SU-DHL-6 (cell line): ENCODE measurements at regions not wholly inside any gene's neighbourhood (a gene's known extent, or its start where the extent isn't known, plus 50 kb on each side); places are given as distances from the start of the nearest gene placed in this dataset.

Experiments
- H2AFZ ChIP-seq: fragments of 200-600 bp; sonication (generic); 2 replicates; pipeline ENCODE4 v1.6.1; 2014; ENCODE audit warnings: low read depth, mild to moderate bottlenecking, moderate library complexity, mixed read lengths, antibody characterized with exemption, low read length; ENCODE audit not compliant: severe bottlenecking
- H3F3A ChIP-seq: fragments of 200-600 bp; shearing (Covaris generic); 2 replicates; pipeline ENCODE4 v1.6.0; 2016; ENCODE audit warnings: antibody characterized with exemption, mild to moderate bottlenecking; ENCODE audit not compliant: insufficient read depth
- H3K27ac ChIP-seq: fragments of 200-600 bp; sonication (generic); 2 replicates; pipeline ENCODE4 v1.5.1; 2016; ENCODE audit warnings: low read depth, mild to moderate bottlenecking, low read length, moderate library complexity, mixed read lengths
- H3K27me3 ChIP-seq: fragments of 200-600 bp; sonication (generic), shearing (Covaris generic); 2 replicates; pipeline ENCODE4 v1.6.0; 2014; ENCODE audit warnings: mild to moderate bottlenecking, low read length
- H3K36me3 ChIP-seq: fragments of 200-600 bp; sonication (generic); 2 replicates; pipeline ENCODE4 v1.6.1; 2014; ENCODE audit warnings: mild to moderate bottlenecking, low read length, mixed read lengths
- H3K4me2 ChIP-seq: fragments of 300-600, 200-600 bp; shearing (Covaris generic), sonication (generic); 2 replicates; pipeline ENCODE4 v1.6.0; 2014; ENCODE audit warnings: low read length, low read depth, mild to moderate bottlenecking; ENCODE audit not compliant: poor library complexity, severe bottlenecking
- H3K4me3 ChIP-seq: fragments of 200-600 bp; sonication (generic); 2 replicates; pipeline ENCODE4 v1.5.1; 2014; ENCODE audit warnings: antibody characterized with exemption, low read length, mild to moderate bottlenecking, mixed read lengths; ENCODE audit not compliant: insufficient read depth, poor library complexity, severe bottlenecking
- H3K79me2 ChIP-seq: fragments of 200-600 bp; sonication (generic); 2 replicates; pipeline ENCODE4 v1.6.1; 2014; ENCODE audit warnings: mild to moderate bottlenecking, low read length, moderate library complexity; ENCODE audit not compliant: insufficient read depth
- H3K9ac ChIP-seq: fragments of 200-600 bp; sonication (generic); 2 replicates; pipeline ENCODE4 v1.7.0; 2014; ENCODE audit warnings: mild to moderate bottlenecking, low read length
- H3K9me2 ChIP-seq: fragments of 200-600 bp; sonication (generic); replicated peaks from 2 replicates; pipeline ENCODE4 v1.6.1; 2014; ENCODE audit warnings: low read length; ENCODE audit not compliant: insufficient read depth
- H3K9me3 ChIP-seq: fragments of 200-600 bp; sonication (generic); 2 replicates; pipeline ENCODE4 v1.6.1; 2014; ENCODE audit warnings: low read length, mixed read lengths; ENCODE audit not compliant: insufficient read depth
- H4K20me1 ChIP-seq: fragments of 200-600 bp; sonication (generic); 2 replicates; pipeline ENCODE4 v1.6.1; 2014; ENCODE audit warnings: low read depth, mild to moderate bottlenecking, antibody characterized with exemption, low read length, moderate library complexity, mixed read lengths
- EZH2phosphoT487 ChIP-seq: fragments of 200-600 bp; sonication (generic), shearing (Covaris generic); conservative IDR thresholded peaks from 2 replicates; pipeline ENCODE4 v1.6.1; 2018; ENCODE audit warnings: mild to moderate bottlenecking, antibody characterized with exemption, low read length, moderate library complexity, mixed read lengths
- TF ChIP-seq, protein P1 (sequence below): fragments of 200-600 bp; sonication (generic); IDR thresholded peaks from one replicate; pipeline ENCODE4 v1.5.1; 2017; ENCODE audit warnings: antibody characterized with exemption, mild to moderate bottlenecking, low read length, moderate library complexity; ENCODE audit not compliant: insufficient read depth, poor library complexity, severe bottlenecking

DNA sequence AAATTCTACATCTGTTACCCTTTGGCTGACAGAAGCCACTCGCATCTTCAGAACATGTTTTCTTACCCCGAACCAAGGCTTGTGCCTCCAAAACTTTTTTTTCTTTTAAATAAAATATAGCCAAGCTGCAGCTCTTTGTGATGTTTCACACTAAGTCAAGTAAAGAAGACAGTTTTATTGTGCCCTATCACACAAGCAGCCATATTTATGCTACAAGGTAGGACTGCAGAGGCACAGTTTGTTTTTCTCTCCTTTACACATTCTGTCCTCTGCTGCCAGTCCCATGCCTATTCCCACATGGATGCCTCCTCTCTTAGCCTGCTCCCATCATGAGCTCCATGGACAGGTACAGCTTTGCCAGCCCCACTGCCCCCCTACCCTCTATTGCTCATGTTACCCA, 219.6 kb upstream of the THUMPD2 start:
- Histone ChIP-seq H3K9ac (no peak overlapping the region), H4K20me1 (no peaks in the 10 kb centered on the region), H3F3A (no peaks in the 10 kb centered on the region), H3K4me3 (no peak overlapping the region), H3K9me2 (no peaks in the 10 kb centered on the region), H3K27me3 (no peaks in the 10 kb centered on the region), H3K36me3 (no peaks in the 10 kb centered on the region), H2AFZ (no peak overlapping the region), H3K4me2 (no peak overlapping the region), H3K9me3 (no peaks in the 10 kb centered on the region), H3K79me2 (no peaks in the 10 kb centered on the region), H3K27ac (no peak overlapping the region)
- TF ChIP-seq, protein P1, sequence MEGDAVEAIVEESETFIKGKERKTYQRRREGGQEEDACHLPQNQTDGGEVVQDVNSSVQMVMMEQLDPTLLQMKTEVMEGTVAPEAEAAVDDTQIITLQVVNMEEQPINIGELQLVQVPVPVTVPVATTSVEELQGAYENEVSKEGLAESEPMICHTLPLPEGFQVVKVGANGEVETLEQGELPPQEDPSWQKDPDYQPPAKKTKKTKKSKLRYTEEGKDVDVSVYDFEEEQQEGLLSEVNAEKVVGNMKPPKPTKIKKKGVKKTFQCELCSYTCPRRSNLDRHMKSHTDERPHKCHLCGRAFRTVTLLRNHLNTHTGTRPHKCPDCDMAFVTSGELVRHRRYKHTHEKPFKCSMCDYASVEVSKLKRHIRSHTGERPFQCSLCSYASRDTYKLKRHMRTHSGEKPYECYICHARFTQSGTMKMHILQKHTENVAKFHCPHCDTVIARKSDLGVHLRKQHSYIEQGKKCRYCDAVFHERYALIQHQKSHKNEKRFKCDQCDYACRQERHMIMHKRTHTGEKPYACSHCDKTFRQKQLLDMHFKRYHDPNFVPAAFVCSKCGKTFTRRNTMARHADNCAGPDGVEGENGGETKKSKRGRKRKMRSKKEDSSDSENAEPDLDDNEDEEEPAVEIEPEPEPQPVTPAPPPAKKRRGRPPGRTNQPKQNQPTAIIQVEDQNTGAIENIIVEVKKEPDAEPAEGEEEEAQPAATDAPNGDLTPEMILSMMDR, result no peak

DNA sequence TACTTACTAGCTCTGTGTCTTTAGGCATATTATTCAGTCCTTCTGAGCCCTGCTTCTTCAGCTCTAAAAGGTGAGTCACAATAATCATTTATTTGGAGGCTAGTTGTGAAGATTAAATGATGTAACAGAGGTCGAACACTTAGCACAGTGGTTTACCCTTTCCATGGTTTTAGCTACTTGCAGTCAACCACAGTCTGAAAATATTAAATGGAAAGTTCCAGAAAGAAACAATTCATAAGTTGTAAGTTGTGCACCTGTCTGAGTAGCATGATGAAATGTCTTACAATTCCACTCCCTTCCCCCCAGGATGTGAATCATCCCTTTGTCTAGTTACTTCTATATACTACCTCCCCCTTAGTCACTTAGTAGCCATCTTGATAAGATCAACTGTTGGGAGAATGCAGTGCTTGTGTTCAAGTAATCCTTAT, 217.6 kb upstream of the THUMPD2 start:
- Histone ChIP-seq H4K20me1 (no peaks in the 10 kb centered on the region), H3K9me3 (no peaks in the 10 kb centered on the region), H3K79me2 (no peaks in the 10 kb centered on the region), H3K9me2 (no peaks in the 10 kb centered on the region), H3K4me3 (no peak overlapping the region), H2AFZ (no peak overlapping the region), H3K27me3 (no peaks in the 10 kb centered on the region), H3K36me3 (no peaks in the 10 kb centered on the region), H3F3A (no peaks in the 10 kb centered on the region), H3K27ac (no peak overlapping the region), H3K9ac (no peak overlapping the region), H3K4me2 (no peak overlapping the region)
- TF ChIP-seq EZH2phosphoT487, result no peak
- TF ChIP-seq, protein P1, result no peak

DNA sequence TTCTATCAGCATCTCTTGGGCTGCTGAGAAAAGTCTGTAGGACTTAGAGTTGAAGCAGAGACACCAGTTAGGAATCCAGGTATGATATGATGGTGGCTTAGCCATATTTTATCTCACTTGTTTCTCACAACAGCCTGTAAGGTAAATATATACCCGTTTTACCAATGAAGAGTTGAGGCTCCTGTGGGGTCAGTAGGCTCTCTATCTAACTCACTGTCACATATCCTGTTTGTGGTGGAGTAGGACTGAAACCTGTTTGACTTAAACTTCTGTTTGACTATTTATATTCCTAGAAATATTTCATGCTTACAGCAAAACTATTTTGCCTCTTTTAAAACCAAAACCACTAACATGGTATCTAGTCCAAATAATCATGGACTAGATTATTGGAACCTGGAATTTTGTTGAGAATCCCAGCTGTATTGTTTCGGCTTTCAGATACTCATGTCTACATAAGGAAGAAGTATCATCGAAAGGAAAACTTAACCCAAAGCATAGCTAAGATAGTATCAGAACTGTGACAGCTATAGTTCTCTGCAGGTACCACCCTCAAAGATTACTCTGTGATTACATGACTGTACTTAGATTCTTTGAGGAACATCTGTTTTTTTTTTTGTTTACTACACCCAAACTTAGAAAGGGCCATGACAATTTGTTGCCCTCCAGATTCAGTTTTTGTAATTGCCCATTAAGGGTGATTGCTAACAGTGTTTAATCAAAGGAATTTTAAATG, 216.1 kb upstream of the THUMPD2 start:
- no peak overlapping the region for H3K4me2 ChIP-seq
- no peaks in the 10 kb centered on the region for H3F3A ChIP-seq
- no peak overlapping the region for H3K27ac ChIP-seq
- H3K79me2 ChIP-seq, result no peaks in the 10 kb centered on the region
- no peak overlapping the region for H3K9ac ChIP-seq
- H3K4me3 ChIP-seq, result no peak overlapping the region
- no peaks in the 10 kb centered on the region for H3K9me3 ChIP-seq
- H2AFZ ChIP-seq, result no peak overlapping the region
- no peaks in the 10 kb centered on the region for H3K9me2 ChIP-seq
- no peaks in the 10 kb centered on the region for H4K20me1 ChIP-seq
- H3K36me3 ChIP-seq, result no peaks in the 10 kb centered on the region
- TF ChIP-seq EZH2phosphoT487, result no peak
- TF ChIP-seq, protein P1, result no peak
- H3K27me3 ChIP-seq, result no peaks in the 10 kb centered on the region
